Type B pancreatic cell (in vitro differentiated cells): ENCODE measurements at regions not wholly inside any gene's neighbourhood (a gene's known extent, or its start where the extent isn't known, plus 50 kb on each side); places are given as distances from the start of the nearest gene placed in this dataset.

Experiments used
- DNase-seq: peaks from one replicate; pipeline ENCODE4 v3.0.0; 2021; ENCODE audit warnings: mixed read lengths; ENCODE audit not compliant: unreplicated experiment; ENCODE audit errors: extremely low spot score
- H3K27ac Mint-ChIP-seq: 2 replicates; pipeline ENCODE4 v1.8.0; 2021; ENCODE audit warnings: mild to moderate bottlenecking, mixed read lengths
- H3K27me3 Mint-ChIP-seq: 2 replicates; pipeline ENCODE4 v1.8.0; 2021; ENCODE audit warnings: mixed read lengths
- H3K36me3 Mint-ChIP-seq: 2 replicates; pipeline ENCODE4 v1.8.0; 2021; ENCODE audit warnings: mixed read lengths
- H3K4me1 Mint-ChIP-seq: one replicate; pipeline ENCODE4 v1.8.0; 2021; ENCODE audit warnings: mixed read lengths; ENCODE audit not compliant: unreplicated experiment
- H3K4me3 Mint-ChIP-seq: 2 replicates; pipeline ENCODE4 v1.8.0; 2021; ENCODE audit warnings: mild to moderate bottlenecking, mixed read lengths
- H3K9me3 Mint-ChIP-seq: 2 replicates; pipeline ENCODE4 v1.8.0; 2021; ENCODE audit warnings: mixed read lengths
- CTCF ChIP-seq: fragments of 200-600 bp; sonication (generic); conservative IDR thresholded peaks from 2 replicates; pipeline ENCODE4 v1.5.0; 2021; ENCODE audit warnings: antibody characterized with exemption, mild to moderate bottlenecking

DNA sequence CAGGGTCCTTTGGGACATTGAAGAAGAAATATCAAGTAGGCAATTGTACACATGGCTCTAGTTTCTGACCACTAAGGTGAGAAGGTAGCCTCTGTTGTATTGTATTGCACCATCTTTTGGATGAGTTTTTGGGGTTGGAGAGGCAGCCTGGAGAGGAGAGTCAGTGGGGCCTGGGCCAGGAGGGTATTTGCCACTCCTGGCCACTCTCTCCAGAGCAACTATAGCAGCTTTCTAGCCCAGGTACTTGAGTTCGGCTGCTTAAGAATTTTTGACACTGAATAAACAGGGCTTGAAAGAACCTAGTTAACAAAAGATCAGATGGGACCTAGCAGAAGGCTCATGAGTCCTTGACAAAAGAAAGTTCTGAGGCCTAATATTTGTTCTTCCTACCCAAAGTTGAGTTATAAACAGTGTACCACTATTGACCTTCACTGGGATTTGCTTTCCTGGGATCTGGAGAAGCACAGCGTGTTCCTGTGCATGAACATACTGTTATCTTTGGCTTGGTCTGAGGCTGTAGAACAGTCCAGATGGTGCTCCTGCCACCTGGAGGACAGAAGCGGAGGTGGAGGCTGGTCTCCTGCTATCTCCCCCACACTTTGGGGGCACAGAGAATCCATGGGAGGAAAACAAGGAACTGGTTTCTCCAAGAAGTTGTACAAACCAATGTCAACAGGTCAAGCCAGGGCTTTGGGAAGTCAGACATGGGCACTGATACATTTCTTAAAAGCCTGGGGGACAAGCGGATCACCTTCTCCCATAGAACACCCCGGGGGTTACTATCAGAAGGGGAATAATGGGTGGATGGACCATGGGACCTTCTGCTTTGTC lies 110.4 kb upstream of the LIFR start:
- H3K36me3 Mint-ChIP-seq, result no peaks in the 10 kb centered on the region
- H3K4me1 Mint-ChIP-seq, result no peaks in the 10 kb centered on the region
- DNase-seq, result no peak
- no peak overlapping the region for H3K27ac Mint-ChIP-seq
- H3K4me3 Mint-ChIP-seq, result no peak overlapping the region
- TF ChIP-seq CTCF, result peak; percentile 51
- H3K27me3 Mint-ChIP-seq, result no peaks in the 10 kb centered on the region
- no peaks in the 10 kb centered on the region for H3K9me3 Mint-ChIP-seq

GRCh38 chr5:38667499-38667776 lies 111.0 kb upstream of the LIFR start:
- no peaks in the 10 kb centered on the region for H3K27me3 Mint-ChIP-seq
- TF ChIP-seq CTCF, result no peak
- no peaks in the 10 kb centered on the region for H3K9me3 Mint-ChIP-seq
- peaks cover 1% of the 10 kb centered on the region for H3K4me1 Mint-ChIP-seq
- H3K36me3 Mint-ChIP-seq, result no peaks in the 10 kb centered on the region
- no peak overlapping the region for H3K27ac Mint-ChIP-seq
- no peak overlapping the region for H3K4me3 Mint-ChIP-seq
- DNase-seq, result no peak

- H3K4me1 Mint-ChIP-seq, result peaks cover 6% of the 10 kb centered on the region
- H3K36me3 Mint-ChIP-seq, result no peaks in the 10 kb centered on the region
- TF ChIP-seq CTCF, result no peak
- no peaks in the 10 kb centered on the region for H3K27me3 Mint-ChIP-seq
- no peaks in the 10 kb centered on the region for H3K9me3 Mint-ChIP-seq
- no peak overlapping the region for H3K4me3 Mint-ChIP-seq
- no peak overlapping the region for H3K27ac Mint-ChIP-seq
- DNase-seq, result no peak
Measured at GRCh38 chr5:38669361-38669880, 113.0 kb upstream of the LIFR start.

DNA sequence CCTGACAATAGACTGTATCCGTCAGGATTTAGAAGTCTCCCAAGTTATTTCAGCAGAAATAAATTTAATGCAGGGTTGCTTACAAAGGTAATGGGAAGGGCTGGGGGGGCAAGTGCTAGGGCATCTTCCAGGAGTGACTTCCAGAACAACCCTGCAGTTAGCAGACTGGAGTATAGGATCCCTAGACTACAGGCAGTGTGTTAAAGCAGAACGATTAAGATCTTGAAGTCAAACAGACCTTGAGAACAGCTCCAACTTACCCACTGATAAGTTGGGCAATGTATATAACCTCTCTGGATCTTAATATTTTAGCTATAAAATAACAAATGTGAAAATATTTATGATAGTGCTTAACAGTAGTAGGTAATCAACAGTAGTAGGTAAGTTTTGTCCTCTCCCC lies 113.6 kb upstream of the LIFR start:
- H3K27ac Mint-ChIP-seq, result no peak overlapping the region
- H3K4me1 Mint-ChIP-seq, result peaks cover 6% of the 10 kb centered on the region
- H3K27me3 Mint-ChIP-seq, result no peaks in the 10 kb centered on the region
- H3K36me3 Mint-ChIP-seq, result no peaks in the 10 kb centered on the region
- no peaks in the 10 kb centered on the region for H3K9me3 Mint-ChIP-seq
- TF ChIP-seq CTCF, result no peak
- no peak for DNase-seq
- no peak overlapping the region for H3K4me3 Mint-ChIP-seq

GRCh38 chr5:38670878-38671277 lies 114.4 kb upstream of the LIFR start:
- TF ChIP-seq CTCF, result no peak
- no peak for DNase-seq
- H3K9me3 Mint-ChIP-seq, result no peaks in the 10 kb centered on the region
- no peaks in the 10 kb centered on the region for H3K36me3 Mint-ChIP-seq
- H3K27me3 Mint-ChIP-seq, result no peaks in the 10 kb centered on the region
- peaks cover 6% of the 10 kb centered on the region for H3K4me1 Mint-ChIP-seq
- H3K4me3 Mint-ChIP-seq, result no peak overlapping the region
- H3K27ac Mint-ChIP-seq, result no peak overlapping the region
